Loucy (cell line): ENCODE measurements at regions not wholly inside any gene's neighbourhood (a gene's known extent, or its start where the extent isn't known, plus 50 kb on each side); places are given as distances from the start of the nearest gene placed in this dataset.

Experiments used
- H2AFZ ChIP-seq: fragments of 200-600 bp; sonication (generic); 2 replicates; pipeline ENCODE4 v1.6.0; 2016; ENCODE audit warnings: antibody characterized with exemption, mild to moderate bottlenecking, low read length, moderate library complexity
- H3F3A ChIP-seq: fragments of 200-600 bp; 2 replicates; pipeline ENCODE4 v1.6.0; 2016; ENCODE audit warnings: antibody characterized with exemption, low read depth, mild to moderate bottlenecking
- H3K27me3 ChIP-seq: fragments of 200-600 bp; sonication (generic); 2 replicates; pipeline ENCODE4 v1.6.1; 2014; ENCODE audit warnings: low read length, mild to moderate bottlenecking; ENCODE audit not compliant: insufficient read depth, poor library complexity, severe bottlenecking
- H3K36me3 ChIP-seq: fragments of 200-600 bp; sonication (generic); 2 replicates; pipeline ENCODE4 v1.6.1; 2016; ENCODE audit warnings: low read length; ENCODE audit not compliant: insufficient read depth
- H3K4me1 ChIP-seq: fragments of 200-600 bp; sonication (generic); 2 replicates; pipeline ENCODE4 v1.5.1; 2014; ENCODE audit warnings: low read length, mild to moderate bottlenecking; ENCODE audit not compliant: insufficient read depth, poor library complexity, severe bottlenecking
- H3K4me2 ChIP-seq: fragments of 200-600 bp; sonication (generic); 2 replicates; pipeline ENCODE4 v1.6.0; 2014; ENCODE audit warnings: antibody characterized with exemption, low read length, low read depth, mild to moderate bottlenecking; ENCODE audit not compliant: poor library complexity, severe bottlenecking
- H3K4me3 ChIP-seq: fragments of 200-600 bp; sonication (generic); 2 replicates; pipeline ENCODE4 v1.5.1; 2014; ENCODE audit warnings: low read length, mild to moderate bottlenecking, mixed read lengths; ENCODE audit not compliant: poor library complexity, severe bottlenecking
- H3K79me2 ChIP-seq: fragments of 200-600 bp; sonication (generic); 2 replicates; pipeline ENCODE4 v1.6.1; 2014; ENCODE audit warnings: low read length; ENCODE audit not compliant: insufficient read depth
- H3K9ac ChIP-seq: fragments of 200-600 bp; sonication (generic); 2 replicates; pipeline ENCODE4 v1.6.0; 2014; ENCODE audit warnings: mild to moderate bottlenecking, low read depth, low read length, moderate library complexity; ENCODE audit not compliant: poor library complexity, severe bottlenecking
- H3K9me2 ChIP-seq: fragments of 200-600 bp; sonication (generic); replicated peaks from 2 replicates; pipeline ENCODE4 v1.6.1; 2016; ENCODE audit warnings: low read depth, low read length, mixed read lengths
- H3K9me3 ChIP-seq: fragments of 200-600 bp; sonication (generic); 2 replicates; pipeline ENCODE4 v1.6.1; 2014; ENCODE audit warnings: mild to moderate bottlenecking, antibody characterized with exemption, low read length, low read depth; ENCODE audit not compliant: insufficient read depth
- H4K20me1 ChIP-seq: fragments of 200-600 bp; sonication (generic); 2 replicates; pipeline ENCODE4 v1.6.0; 2014; ENCODE audit warnings: antibody characterized with exemption, low read length, mild to moderate bottlenecking; ENCODE audit not compliant: insufficient read depth, poor library complexity, severe bottlenecking
- CTCF ChIP-seq: fragments of 200-600 bp; sonication (generic); conservative IDR thresholded peaks from 2 replicates; pipeline ENCODE4 v1.5.1; 2014; ENCODE audit warnings: mild to moderate bottlenecking, antibody characterized with exemption, low read length
- EZH2phosphoT487 ChIP-seq: fragments of 200-600 bp; IDR thresholded peaks from 2 replicates; pipeline ENCODE4 v1.6.1; 2018; ENCODE audit warnings: antibody characterized with exemption, mild to moderate bottlenecking, moderate library complexity, borderline replicate concordance

- Histone ChIP-seq H3K4me1 (no peaks in the 10 kb centered on the region), H3K27me3 (no peaks in the 10 kb centered on the region), H3F3A (no peaks in the 10 kb centered on the region), H3K4me3 (no peak overlapping the region), H3K9me2 (no peaks in the 10 kb centered on the region), H2AFZ (no peak overlapping the region), H3K79me2 (no peaks in the 10 kb centered on the region), H3K9me3 (no peaks in the 10 kb centered on the region), H4K20me1 (no peaks in the 10 kb centered on the region), H3K9ac (no peak overlapping the region), H3K36me3 (no peaks in the 10 kb centered on the region), H3K4me2 (no peak overlapping the region)
- TF ChIP-seq EZH2phosphoT487 (no peak), CTCF (no peak)
Measured at GRCh38 chr7:124124201-124124600, 91.3 kb upstream of the TMEM229A start.

GRCh38 chr7:124120911-124121310, 88.0 kb upstream of the TMEM229A start:
- H3K9me3 ChIP-seq, result no peaks in the 10 kb centered on the region
- H3K4me2 ChIP-seq, result no peak overlapping the region
- no peaks in the 10 kb centered on the region for H4K20me1 ChIP-seq
- no peaks in the 10 kb centered on the region for H3K36me3 ChIP-seq
- no peaks in the 10 kb centered on the region for H3F3A ChIP-seq
- no peaks in the 10 kb centered on the region for H3K4me1 ChIP-seq
- TF ChIP-seq CTCF (no peak), EZH2phosphoT487 (no peak)
- H3K79me2 ChIP-seq, result no peaks in the 10 kb centered on the region
- no peak overlapping the region for H2AFZ ChIP-seq
- no peak overlapping the region for H3K4me3 ChIP-seq
- no peak overlapping the region for H3K9ac ChIP-seq
- H3K27me3 ChIP-seq, result no peaks in the 10 kb centered on the region
- H3K9me2 ChIP-seq, result no peaks in the 10 kb centered on the region

GRCh38 chr7:124113045-124113444, 80.2 kb upstream of the TMEM229A start:
- Histone ChIP-seq H3K4me2 (no peak overlapping the region), H3K27me3 (no peaks in the 10 kb centered on the region), H3K9ac (no peak overlapping the region), H2AFZ (no peak overlapping the region), H3K9me2 (no peaks in the 10 kb centered on the region), H3F3A (no peaks in the 10 kb centered on the region), H3K36me3 (no peaks in the 10 kb centered on the region), H3K79me2 (no peaks in the 10 kb centered on the region), H3K4me3 (no peak overlapping the region), H4K20me1 (no peaks in the 10 kb centered on the region), H3K4me1 (no peaks in the 10 kb centered on the region), H3K9me3 (no peaks in the 10 kb centered on the region)
- TF ChIP-seq EZH2phosphoT487, result no peak
- TF ChIP-seq CTCF, result no peak
